Large intestine (tissue), 3 donors: ENCODE measurements at regions not wholly inside any gene's neighbourhood (a gene's known extent, or its start where the extent isn't known, plus 50 kb on each side); places are given as distances from the start of the nearest gene placed in this dataset.

ENCODE experiments used
- DNase-seq, 2 donors: peaks; one replicate each; pipeline versions ENCODE4 v3.0.0 to v3.0.0-alpha.2; 2013
- H3K27ac ChIP-seq: one replicate; pipeline ENCODE4 v1.5.1; 2013; ENCODE audit warnings: low read length
- H3K27me3 ChIP-seq: 2 replicates; pipeline ENCODE4 v1.6.1; 2013; ENCODE audit warnings: low read length; ENCODE audit not compliant: control insufficient read depth, insufficient read depth
- H3K36me3 ChIP-seq: 2 replicates; pipeline ENCODE4 v1.6.1; 2013; ENCODE audit warnings: low read length; ENCODE audit not compliant: control insufficient read depth, insufficient read depth
- H3K4me1 ChIP-seq: one replicate; pipeline ENCODE4 v1.6.1; 2013; ENCODE audit warnings: low read length; ENCODE audit not compliant: control insufficient read depth, insufficient read depth
- H3K4me3 ChIP-seq: one replicate; pipeline ENCODE4 v1.5.1; 2013; ENCODE audit warnings: low read length
- H3K9me3 ChIP-seq: one replicate; pipeline ENCODE4 v1.6.1; 2013; ENCODE audit warnings: mild to moderate bottlenecking, low read depth, low read length, moderate library complexity; ENCODE audit not compliant: control insufficient read depth
- WGBS: methylation state at CpG from one replicate; pipeline ENCODE4 v1.1.5; 2013; ENCODE audit warnings: low lambda C conversion rate; ENCODE audit not compliant: insufficient coverage; 5-methylcytosine and 5-hydroxymethylcytosine counted together

DNA sequence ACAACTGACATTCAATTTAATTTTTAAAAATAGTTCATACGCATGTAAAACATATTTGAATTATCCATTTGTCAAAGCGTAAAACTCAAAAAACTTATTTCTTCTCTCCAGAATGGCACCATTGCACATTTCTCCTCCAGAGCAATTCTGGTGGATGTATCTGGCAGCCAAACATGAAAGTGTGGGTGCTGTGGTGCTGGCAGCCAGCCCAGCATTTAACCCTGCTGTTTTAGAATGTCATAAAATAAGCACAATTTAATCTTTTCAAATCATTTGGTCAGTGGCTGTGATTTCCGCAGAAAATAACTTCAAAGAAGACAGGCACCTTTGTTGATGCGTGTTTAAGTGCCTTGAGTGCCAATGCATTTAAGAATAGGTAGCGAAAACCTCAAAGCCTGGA is 302.7 kb upstream of the MEOX2 start:
- WGBS = 100% methylated on average over 2 of the region's 5 CpGs

DNA sequence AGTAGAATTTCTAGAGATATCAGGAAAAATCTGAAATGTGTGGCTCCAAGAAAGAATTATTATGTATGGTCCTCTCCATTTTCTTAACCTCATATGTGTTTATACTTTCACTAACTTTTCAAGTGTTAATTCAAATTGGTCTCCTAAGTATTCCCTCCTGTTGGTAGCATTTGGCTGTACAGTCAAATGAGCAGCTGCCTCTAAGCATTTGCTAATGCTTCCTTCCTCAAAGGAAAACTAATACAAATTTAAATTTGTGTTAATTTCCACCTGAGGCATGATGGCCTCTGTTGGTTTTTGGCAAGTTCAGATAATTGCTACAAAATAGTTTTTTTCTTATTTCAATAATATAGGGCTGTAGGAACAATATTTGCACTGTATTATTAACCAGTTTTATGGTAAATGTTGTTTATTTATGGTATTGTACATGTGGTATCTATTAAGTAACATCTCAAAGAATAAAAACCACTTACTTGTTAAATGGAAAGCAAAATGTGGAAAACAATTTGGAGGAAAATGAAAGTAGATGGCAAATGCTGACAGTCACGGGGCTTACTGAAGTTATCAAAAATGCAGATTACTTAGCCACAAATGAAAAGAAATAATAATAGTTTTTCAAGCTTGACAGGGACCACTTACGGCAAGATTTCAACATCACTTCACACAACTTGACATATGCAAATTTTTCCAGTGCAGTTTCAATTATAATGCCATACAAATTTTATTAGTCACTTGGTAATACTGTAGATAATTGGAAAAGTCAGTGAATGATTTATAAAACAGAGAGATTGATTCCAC is 299.3 kb upstream of the MEOX2 start:
- H3K4me1 ChIP-seq = no peaks in the 10 kb centered on the region
- H3K27me3 ChIP-seq = no peaks in the 10 kb centered on the region
- H3K27ac ChIP-seq = no peak overlapping the region
- no peaks in the 10 kb centered on the region for H3K9me3 ChIP-seq
- H3K4me3 ChIP-seq = no peak overlapping the region
- DNase-seq = no peak
- WGBS = 100% methylated on average over 1 of the region's 2 CpGs
- no peaks in the 10 kb centered on the region for H3K36me3 ChIP-seq

More for the DNA sequence above, 302.7 kb upstream of the MEOX2 start:
- Histone ChIP-seq H3K9me3 (no peaks in the 10 kb centered on the region), H3K27ac (no peak overlapping the region), H3K4me3 (no peak overlapping the region), H3K27me3 (no peaks in the 10 kb centered on the region), H3K4me1 (no peaks in the 10 kb centered on the region), H3K36me3 (no peaks in the 10 kb centered on the region)
- DNase-seq = no peak

DNA sequence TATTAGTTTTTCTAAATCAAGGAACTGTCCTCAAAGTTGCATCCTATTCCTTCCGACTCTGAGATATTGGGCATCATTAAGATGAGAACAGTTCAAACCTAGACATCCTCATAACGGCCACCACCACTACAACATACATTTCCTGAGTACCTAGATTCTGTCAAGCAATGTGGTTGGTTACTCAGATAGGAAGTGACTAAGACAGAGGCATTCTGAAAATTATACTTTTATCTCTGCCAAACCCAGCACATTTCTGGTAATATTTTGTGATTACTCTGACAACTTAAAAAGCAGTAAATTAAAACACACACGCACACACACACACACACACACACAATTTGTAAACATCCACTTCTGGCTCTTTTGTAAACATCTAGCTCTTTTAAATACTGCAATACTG is 291.2 kb upstream of the MEOX2 start:
- whole genome bisulfite sequencing = no CpG with 5 or more reads among the region's 3 CpGs
- Histone ChIP-seq H3K4me1 (no peaks in the 10 kb centered on the region), H3K27ac (no peak overlapping the region)

DNA sequence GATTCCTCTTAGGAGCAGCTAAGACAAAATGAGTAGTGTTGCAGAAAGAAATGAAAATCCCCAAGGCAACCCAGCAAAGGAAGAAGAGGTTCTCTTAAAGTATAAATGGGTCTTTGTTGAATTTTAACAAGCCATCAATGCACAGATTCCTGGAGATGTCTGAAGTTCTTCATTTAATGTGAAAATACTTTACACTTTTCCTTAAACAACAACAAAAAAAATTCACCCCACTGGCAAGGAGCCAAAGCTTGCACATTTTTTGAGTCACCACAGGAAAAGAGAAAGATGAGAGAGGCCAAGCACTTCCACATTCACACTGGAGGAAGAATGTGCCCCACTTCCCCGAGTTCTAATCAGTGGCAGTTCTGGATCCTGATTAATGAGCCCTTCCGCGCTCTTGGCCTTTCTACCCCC is 286.4 kb upstream of the MEOX2 start:
- Histone ChIP-seq H3K27ac (no peak overlapping the region), H3K9me3 (no peaks in the 10 kb centered on the region), H3K4me3 (no peak overlapping the region), H3K36me3 (no peaks in the 10 kb centered on the region), H3K4me1 (no peaks in the 10 kb centered on the region), H3K27me3 (no peaks in the 10 kb centered on the region)
- WGBS = no CpG with 5 or more reads among the region's 3 CpGs
- DNase-seq = no peak

More for the DNA sequence above, 291.2 kb upstream of the MEOX2 start:
- Histone ChIP-seq H3K27me3 (no peaks in the 10 kb centered on the region), H3K9me3 (no peaks in the 10 kb centered on the region), H3K4me3 (no peak overlapping the region), H3K36me3 (no peaks in the 10 kb centered on the region)
- DNase-seq = no peak

DNA sequence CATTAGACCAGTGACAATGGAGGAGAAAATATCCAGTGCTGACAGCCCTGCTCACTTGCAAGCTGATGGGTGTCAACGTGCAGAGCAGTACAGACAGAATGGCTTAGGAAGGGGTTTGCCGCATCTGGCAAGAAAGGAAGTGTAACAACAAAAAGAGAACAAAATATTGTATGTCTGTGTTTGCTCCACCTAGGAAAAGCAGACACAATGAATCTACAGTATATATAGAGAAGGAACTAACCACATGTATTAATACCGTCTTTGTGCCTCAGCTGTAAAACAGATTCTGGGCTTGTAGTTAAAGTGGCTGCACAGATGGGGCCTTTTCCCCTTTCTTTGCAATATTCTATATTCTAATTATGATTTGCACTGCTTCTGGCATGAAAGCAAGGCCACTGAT is 281.1 kb upstream of the MEOX2 start:
- H3K9me3 ChIP-seq = no peaks in the 10 kb centered on the region
- no peak overlapping the region for H3K4me3 ChIP-seq
- no peaks in the 10 kb centered on the region for H3K36me3 ChIP-seq
- H3K27me3 ChIP-seq = no peaks in the 10 kb centered on the region
- H3K27ac ChIP-seq = no peak overlapping the region
- no peak for DNase-seq
- H3K4me1 ChIP-seq = no peaks in the 10 kb centered on the region
- 83% methylated on average over 1 of the region's 3 CpGs for WGBS

DNA sequence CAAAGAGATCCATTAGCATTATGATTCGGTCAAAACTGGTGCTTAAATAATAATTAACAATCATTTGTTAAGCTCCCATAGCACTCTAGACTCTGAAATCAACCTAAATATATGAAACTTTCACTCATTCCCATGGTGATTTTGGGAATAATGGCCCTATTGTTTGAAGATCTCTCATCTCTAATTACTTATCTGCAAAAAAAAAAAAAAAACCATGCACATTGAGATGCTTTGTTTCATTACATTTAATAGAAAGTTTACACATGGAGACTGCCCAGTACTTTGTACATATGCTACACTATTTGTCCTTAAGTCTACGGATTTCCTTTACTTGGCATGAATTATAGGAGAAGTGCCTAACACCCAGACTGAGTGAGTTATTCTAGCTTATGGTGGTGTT is 280.6 kb upstream of the MEOX2 start:
- no peak overlapping the region for H3K4me3 ChIP-seq
- no peaks in the 10 kb centered on the region for H3K36me3 ChIP-seq
- H3K27ac ChIP-seq = no peak overlapping the region
- DNase-seq = no peak
- 67% methylated on average over 1 of the region's 2 CpGs for whole genome bisulfite sequencing
- H3K27me3 ChIP-seq = no peaks in the 10 kb centered on the region
- no peaks in the 10 kb centered on the region for H3K9me3 ChIP-seq
- no peaks in the 10 kb centered on the region for H3K4me1 ChIP-seq

DNA sequence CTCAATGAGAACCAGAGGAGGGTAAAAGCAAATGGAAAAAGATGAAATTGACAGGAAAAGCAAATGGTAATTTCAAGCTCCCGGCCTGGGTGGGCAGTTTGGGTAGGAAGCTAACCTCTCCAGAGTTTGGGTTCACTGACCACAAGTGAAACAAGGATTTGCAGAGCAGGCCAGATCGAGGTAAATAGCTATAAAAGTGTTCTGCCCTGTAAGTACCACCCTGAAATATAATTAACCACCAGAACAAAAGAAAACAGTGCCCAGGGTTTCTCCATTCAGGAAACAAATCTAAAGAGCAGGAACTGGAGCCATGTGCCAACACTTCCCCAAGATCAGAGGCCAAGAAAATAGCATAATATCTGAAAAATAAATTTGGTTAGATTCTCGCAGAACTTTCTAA is 276.7 kb upstream of the MEOX2 start:
- H3K27me3 ChIP-seq = no peaks in the 10 kb centered on the region
- H3K36me3 ChIP-seq = no peaks in the 10 kb centered on the region
- no peak overlapping the region for H3K27ac ChIP-seq
- no peak for DNase-seq
- WGBS = 100% methylated on average over 1 of the region's 3 CpGs
- H3K4me3 ChIP-seq = no peak overlapping the region
- no peaks in the 10 kb centered on the region for H3K9me3 ChIP-seq
- H3K4me1 ChIP-seq = no peaks in the 10 kb centered on the region

DNA sequence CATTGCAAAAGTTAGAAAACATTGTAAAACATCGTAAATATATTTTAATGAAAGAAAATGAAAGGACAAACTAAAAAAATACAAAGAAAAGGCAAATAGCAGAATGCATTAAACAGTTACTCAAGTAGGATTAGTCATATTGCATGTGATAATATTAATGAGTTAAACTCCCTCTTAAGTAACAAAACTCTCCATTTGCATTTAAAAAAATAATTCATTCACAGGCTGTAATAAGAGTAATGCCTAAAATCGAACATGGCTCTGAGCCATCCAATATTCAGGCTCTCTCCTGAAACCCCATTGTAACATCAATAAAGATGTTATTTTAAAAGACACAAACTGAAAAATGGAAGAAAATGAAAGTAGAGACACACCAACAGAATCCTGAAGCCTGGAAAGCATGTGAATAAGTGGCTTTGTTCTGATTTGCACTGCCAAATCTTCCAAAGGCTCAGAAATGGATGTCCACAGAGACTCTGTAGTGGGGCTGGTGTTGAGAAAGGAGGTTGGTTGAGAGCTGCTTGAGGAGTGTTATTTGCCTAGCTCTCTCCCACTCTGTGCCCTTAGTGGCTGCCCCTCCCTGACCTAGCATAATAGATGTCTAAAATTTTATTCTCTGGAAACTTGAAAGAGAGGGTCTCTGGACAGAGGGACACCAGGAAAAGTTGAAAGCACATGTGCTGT is 268.3 kb upstream of the MEOX2 start:
- H3K4me1 ChIP-seq = no peaks in the 10 kb centered on the region
- H3K4me3 ChIP-seq = no peak overlapping the region
- 100% methylated on average over 2 of the region's 2 CpGs for WGBS
- no peaks in the 10 kb centered on the region for H3K36me3 ChIP-seq
- no peaks in the 10 kb centered on the region for H3K9me3 ChIP-seq
- no peaks in the 10 kb centered on the region for H3K27me3 ChIP-seq
- DNase-seq = no peak
- H3K27ac ChIP-seq = no peak overlapping the region

DNA sequence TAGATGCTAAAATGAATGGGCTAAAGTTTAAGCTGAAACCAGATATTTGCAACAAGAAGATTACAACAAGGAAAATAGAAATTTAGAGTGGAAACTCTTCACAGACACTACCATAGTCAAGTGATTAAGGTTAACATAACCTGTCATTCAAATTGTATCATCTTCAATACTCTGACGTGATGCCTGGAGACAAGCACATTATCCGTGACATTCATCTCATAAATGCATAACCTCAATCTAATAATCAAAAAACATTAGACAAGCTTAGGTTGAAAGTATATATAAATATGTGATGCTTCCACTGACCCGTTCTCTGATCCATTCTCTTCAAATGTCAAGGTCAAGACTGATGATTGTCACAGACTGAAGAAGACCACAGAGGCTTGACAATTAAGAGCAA is 263.8 kb upstream of the MEOX2 start:
- H3K4me3 ChIP-seq = no peak overlapping the region
- H3K36me3 ChIP-seq = no peaks in the 10 kb centered on the region
- H3K9me3 ChIP-seq = no peaks in the 10 kb centered on the region
- no peaks in the 10 kb centered on the region for H3K4me1 ChIP-seq
- 80% methylated on average over 1 of the region's 3 CpGs for WGBS
- no peak for DNase-seq
- H3K27me3 ChIP-seq = no peaks in the 10 kb centered on the region
- no peak overlapping the region for H3K27ac ChIP-seq

DNA sequence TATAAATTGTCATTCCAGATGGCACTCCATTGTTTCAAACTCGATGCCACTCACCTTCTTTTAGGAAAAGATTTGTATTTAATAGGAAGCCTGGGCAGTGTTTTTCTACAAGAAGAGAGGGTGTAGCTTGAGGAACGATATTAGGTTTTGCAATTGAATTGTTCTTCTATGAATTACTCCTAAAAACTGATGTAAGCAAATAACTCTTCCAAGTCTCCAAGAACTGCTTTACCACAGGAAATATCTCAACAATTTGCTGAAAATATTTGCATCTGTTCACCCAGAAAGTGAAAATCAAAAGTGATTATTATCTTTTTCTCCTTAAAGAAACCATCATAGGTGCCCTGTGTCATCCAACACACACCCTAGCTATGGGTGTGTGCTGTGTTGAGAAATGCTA is 261.3 kb upstream of the MEOX2 start:
- no CpG with 5 or more reads among the region's 2 CpGs for WGBS
- H3K4me1 ChIP-seq = no peaks in the 10 kb centered on the region
- H3K4me3 ChIP-seq = no peak overlapping the region
- DNase-seq = no peak
- H3K27me3 ChIP-seq = no peaks in the 10 kb centered on the region
- H3K36me3 ChIP-seq = no peaks in the 10 kb centered on the region
- no peak overlapping the region for H3K27ac ChIP-seq
- no peaks in the 10 kb centered on the region for H3K9me3 ChIP-seq

DNA sequence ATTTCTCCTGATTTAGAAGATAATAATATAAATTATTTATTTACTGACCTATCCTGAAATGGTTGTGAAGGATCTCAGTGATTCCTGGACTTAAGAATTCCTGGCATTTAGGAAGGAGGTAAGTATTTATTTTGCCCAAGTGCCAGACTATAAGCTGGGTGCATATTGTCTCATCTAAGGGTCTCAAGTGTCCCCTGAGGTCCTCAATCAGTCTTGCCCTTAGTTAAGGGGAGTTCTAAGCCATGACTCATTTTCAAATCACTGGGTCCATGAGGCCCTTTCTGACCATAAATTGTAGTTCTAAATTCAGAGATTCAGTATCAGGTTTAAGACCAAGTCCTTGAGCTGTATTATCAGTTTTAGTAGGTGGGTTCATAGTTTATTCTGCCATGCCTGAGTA is 251.6 kb upstream of the MEOX2 start:
- Histone ChIP-seq H3K4me1 (no peaks in the 10 kb centered on the region), H3K4me3 (no peak overlapping the region), H3K9me3 (no peaks in the 10 kb centered on the region), H3K27me3 (no peaks in the 10 kb centered on the region), H3K27ac (no peak overlapping the region), H3K36me3 (no peaks in the 10 kb centered on the region)
- DNase-seq = no peak
